GM21360 (cell line): ENCODE measurements at regions not wholly inside any gene's neighbourhood (a gene's known extent, or its start where the extent isn't known, plus 50 kb on each side); places are given as distances from the start of the nearest gene placed in this dataset.

Experiments used
- ATAC-seq: cut with Tn5 transposase; IDR thresholded peaks from one replicate; pipeline ENCODE4 v1.9.1; 2021; ENCODE audit warnings: mild to moderate bottlenecking, moderate library complexity; ENCODE audit not compliant: unreplicated experiment

DNA sequence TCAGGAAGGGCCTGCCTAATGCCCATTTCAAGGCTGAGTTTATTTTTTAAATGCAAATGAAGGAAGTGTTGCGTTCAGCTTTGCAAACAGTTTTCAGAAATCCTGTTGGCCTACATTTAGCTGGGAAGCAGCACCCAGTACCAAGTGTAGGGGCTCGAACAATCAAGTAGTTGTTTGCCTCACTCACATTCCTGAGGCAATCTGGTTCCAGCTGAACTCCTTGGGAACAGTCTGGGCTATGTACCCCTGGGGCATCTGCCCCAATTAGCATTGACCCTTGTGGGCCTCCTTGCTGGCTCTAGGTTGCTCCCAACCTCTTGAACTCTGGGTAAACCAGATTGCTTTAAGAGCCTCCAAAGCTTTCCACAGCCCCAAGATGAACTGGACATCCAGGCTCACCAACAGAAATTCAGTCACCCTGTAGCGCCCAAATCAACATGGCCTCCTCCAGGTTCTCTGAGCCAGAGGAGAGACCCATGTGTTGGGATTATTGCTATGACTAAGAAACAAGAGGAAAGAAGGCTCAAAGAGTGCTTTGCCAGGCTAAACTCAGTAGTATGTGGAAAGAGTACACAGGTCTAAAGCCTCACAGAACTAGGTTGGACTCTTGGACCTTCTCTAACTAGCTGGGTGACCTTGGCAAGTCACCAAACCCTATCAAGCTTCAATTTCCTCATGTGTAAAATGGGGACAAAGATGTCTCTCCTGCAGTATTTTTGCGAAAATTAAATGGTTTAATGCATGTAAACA is 532.7 kb downstream of the SOX2 start:
- ATAC-seq: no peak

DNA sequence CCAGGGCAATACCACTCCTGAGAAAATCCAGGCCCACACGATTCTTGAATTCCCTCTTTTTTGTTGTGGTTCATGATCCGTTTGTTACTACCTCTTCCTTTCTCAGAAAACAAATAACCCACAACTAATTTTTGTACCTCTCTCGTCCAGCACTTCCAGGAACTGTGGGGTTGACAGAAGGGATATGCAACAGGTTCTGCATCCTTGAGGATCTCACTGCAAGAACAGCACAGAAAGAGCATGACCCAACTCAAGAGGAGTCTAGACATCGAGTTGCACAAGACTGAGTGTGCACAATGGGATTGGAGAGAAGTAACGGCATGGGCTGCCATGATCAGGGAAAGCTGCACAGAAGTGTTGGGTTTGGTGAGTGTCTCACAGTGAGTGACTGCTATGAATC is 533.3 kb downstream of the SOX2 start:
- no peak for ATAC-seq

DNA sequence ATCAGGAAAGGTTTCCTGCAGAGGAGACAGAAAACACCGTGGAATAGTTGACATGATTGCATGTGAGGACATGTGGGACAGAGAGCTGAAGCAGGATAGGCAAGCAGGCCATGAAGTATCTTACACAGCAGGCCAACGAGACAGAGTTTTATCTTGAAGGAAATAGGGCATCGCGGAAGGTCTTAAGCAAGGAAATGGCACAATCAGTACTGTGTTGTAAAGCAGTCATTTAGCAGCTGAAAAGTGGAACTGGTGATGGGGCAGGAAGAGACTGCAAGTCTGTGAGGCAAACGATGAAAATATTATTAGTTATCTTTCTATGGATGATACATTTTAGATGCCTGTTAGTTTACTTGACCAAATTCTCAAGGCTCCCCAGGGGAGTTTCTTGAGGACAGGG is 535.1 kb downstream of the SOX2 start:
- ATAC-seq: no peak

DNA sequence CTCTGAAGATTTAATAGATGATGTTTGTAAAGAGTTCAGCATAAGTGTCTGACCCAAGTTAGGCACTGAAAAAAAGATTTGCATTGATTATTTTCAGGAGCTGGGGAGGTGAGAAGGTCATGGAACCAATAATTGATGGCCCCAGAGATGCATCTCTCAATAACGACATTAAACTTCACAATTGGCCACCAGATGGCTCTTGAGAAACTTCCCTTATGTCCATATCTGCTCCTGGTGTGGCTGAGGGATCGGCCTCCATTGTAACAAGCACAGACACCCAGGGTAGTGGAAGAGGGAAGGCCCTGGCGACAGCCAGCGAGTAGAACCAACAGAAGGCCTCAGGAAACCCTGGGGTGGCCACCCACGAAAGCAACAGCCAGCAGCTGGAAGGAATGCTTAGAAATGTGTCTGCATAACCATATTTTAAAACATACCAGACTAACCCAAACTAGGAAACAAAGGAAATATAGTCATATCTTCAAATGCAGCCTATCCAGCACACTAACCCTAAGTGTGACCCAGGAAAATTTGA is 536.7 kb downstream of the SOX2 start:
- ATAC-seq: no peak

DNA sequence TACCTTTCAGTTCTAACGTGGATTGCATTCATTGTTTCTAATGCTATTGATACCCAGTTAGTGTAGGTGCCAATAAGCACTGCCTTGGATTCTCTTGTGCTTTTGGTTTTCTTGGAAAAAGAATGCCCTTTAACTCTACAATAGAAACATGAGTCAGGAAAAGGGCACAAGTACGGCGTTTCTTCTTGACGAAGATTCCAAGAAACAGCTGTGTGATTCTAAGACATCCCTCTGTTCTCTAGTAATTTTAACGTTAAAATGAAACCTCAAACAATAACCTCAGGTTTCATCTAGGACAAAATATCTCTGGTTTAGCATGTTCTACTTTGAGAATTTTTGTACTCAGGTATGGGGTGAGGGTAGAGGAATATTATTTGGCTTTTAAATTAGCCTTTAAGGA is 540.5 kb upstream of the ATP11B start:
- ATAC-seq: no peak

DNA sequence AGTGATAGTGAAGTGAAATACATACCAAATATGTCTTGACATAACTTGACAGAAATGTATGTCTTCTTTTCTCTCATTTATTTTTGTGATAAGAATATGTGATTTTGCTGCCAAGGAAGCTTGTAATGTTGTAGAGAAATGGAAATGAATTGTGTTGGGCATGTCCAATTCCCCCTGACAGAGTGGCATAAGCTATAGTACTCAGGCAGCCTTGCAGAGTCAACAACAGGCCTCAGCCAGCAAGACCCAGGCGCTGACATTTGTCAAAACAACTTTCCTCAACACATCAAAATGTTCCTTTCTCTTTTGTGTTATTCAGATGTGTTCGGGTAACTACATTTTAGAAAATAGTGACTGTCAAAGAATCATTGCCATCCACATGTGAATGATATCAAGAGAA is 538.1 kb upstream of the ATP11B start:
- ATAC-seq: no peak

DNA sequence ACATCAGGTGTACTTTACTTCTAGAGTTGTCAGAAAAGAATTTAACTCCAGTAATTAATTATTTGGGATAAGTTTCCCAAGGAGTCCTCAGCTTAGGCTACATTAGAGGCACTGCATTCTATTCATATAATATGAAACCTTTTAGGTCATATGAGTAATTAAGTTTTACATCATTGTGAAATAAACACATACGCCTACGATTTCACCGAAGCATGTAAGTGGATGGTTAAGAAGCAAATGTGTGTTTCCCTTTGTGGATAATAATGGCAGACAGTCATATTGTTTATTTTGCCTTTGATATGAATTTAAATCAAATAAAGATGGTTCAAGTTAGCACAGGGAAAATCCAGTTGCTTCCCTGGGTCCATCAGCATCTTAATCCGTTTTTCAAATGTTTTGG is 535.9 kb upstream of the ATP11B start:
- no peak for ATAC-seq

DNA sequence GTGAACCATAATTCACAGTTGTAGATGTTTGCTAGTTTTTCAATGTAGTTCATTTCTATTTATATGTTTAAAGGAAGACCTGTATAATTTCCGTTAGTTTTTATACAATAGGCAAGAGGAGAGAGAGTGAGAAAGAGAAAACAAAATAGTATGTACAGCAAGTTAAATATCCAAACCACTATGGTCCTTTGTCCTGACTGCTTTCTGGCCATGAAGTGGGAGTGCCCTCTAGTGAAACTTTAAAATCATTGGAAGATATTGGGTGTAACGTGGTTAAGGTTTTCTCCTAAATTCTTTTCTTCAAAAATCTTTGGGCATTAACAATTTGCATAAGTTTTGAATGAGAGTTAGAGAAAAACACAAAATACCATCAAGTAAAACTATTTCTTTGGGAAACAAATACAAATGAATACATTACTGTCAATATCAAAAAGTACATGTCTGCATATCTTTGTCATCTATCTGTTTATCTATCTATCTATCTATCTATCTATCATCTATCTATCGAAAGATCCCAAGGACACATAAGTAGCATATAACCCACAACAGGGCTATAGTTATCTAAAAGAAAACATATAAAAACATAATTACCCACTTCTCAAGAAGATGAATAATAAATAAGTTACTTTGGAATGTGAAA is 534.6 kb upstream of the ATP11B start:
- ATAC-seq: no peak

DNA sequence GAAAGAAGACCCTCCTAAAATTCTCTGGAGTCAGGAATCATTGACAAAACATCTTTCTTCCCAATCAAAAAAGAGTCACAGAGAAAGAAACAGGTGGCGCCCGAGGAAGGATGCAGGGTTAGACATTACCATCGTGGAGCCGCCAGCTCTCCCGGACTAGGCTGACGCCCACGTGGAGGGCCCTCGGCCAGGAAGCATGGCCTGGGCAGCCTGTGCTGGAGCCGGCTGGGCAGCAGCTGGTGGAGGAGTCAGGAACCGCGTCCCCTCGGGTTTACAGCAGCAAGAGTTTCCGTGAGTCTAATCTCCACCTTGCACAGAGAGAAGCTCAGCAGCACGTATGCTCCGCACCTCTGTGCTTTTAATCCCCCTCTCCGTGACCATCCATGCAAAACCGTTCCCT is 533.7 kb upstream of the ATP11B start:
- no peak for ATAC-seq

DNA sequence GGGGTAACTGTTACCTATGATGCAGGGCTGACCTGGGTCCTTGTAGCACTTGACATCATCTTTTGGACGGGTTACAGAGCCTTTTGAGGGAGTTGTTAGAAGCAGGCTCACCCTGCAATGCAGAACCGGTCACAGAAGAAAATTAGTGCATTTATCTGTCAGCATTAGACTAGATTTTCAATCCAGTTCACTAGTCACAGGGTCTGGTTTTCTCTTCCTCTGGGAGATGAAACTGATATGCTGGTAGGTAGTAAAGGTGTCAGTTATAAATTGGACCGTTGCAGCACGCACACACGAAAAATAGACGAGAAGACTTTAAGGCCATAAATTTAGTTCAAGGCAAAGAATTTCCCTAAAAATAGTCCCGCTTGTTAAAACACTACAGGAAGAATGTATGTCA is 532.3 kb upstream of the ATP11B start:
- no peak for ATAC-seq

DNA sequence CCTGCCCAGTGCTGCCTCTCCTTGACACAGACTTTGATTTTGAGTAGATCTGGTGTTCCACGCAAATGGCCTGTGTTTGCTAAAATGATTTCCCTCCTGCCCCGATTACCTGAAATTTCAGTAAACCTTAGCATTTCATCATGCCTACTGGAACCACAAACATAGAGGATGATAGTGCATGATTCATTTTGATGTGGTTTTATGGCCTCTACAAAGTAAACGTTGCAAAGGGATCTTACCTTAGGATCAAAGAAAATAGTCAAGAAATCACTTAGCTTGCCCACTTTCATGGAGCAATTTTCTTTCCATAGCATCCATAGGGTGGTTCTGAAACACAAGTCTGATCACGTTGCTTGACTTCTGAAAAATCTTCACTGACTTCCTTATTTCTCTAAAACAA is 524.6 kb upstream of the ATP11B start:
- no peak for ATAC-seq

DNA sequence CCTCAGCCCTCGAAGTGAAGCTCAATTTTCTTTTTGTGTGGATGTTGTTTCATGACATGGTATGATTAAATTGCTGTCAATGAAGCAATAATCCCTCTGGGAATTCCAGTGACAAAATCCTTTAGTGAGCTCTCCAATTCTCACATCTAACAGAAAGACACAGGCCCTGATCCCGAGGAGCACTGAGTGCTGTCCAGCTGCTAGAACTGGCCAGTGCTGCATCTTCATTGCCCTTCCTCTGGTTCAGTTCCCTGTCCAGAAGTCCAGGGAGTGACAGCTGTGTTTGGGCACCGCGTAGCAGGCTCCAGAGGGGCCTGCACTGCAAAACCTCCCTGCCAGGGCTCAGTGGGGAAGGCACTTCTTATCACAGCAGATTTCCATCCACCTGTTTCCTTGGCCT is 516.8 kb upstream of the ATP11B start:
- ATAC-seq: no peak

DNA sequence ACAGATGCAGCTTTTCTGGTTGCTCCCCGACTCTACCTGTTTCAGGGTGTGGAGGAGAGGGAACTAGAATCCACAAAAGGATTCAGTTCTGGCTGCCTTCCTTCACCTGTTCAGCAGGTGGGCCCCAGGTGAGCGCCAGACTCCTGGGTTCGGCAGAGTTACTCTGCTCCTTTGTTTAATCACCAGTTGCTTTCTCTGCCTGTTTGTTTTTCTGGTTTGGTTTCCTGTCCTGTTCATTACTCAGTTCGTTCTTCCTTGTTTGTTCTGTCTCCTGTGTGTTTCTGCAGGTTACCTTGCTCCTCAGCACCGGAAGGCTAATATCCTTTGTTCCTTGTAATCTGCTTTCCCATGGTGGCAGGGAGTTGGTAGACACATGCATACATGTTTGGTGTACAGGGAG is 508.5 kb upstream of the ATP11B start:
- ATAC-seq: no peak

DNA sequence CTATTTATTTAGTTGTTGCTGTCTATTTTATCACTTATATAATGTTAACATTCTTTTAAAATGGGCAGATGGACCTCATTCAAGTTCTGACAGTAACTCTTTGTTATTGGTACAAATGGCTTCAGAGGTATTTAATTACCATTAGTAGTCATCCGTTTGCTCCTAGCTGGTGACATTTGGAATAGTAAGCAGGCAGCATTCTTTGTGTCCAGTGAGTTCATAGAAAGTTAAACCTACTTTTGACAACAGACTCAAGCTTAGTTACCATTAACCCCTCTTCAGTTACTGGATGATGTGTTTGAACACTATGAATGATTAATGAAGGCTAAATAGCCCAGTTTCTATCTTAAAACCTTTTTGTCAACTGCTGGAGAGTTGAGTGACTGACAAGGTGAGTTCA is 500.7 kb upstream of the ATP11B start:
- no peak for ATAC-seq

DNA sequence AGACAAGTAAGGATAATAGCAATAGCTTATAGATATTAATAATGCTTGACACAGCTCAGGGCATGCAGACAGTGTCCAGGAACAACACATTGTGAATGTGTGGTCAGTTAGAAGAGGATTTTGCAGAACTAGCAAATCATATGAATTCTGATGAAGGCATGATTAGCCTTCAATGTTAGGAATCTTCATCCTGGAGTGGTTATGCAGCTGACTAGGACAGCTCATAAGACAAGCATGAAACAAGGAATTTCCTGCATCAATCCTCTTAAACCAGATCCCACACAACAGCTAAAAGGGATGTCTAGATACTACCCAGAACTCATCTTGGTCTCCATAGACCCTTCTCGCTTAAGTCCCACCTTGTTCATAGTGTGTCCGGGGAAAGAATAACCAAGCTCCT is 499.0 kb upstream of the ATP11B start:
- ATAC-seq: no peak

DNA sequence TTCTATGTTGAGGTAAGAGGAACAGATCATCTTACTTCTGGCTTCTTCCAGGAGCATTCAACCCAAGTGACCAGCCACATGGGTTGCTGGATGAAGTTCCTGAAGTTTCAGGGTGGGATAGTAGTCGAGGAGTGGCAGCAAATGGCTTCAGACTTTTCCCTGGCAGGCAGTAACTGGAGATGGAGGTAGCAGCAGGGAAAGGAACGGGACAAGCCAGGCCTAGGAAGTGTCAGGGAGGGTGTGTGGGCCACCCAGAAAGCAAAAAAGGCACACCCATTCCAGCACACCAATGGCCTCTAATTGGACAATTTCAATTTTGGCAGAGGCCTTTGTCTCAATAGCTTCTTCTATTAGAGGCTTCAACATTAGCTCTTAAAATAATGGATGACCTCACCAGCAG is 498.6 kb upstream of the ATP11B start:
- ATAC-seq: no peak

DNA sequence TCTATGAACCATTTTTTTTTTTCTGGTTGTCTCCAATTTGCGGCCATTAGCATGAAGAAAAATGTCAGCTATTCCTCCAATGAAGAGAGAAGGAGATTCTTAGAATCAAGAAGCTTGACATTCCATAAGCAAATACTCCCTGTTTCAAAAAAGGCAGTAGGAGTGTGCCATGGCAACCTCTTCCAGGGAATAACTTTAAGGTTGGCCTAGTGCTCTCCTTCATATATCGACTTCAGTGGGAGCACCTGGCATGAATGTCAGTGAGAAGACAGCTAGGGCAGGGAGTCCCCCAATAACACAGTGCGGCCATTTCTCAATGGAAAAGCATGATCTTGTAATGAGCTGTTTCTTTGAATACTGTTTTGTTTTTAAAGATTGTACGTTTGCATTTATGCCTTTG is 493.0 kb upstream of the ATP11B start:
- ATAC-seq: no peak

DNA sequence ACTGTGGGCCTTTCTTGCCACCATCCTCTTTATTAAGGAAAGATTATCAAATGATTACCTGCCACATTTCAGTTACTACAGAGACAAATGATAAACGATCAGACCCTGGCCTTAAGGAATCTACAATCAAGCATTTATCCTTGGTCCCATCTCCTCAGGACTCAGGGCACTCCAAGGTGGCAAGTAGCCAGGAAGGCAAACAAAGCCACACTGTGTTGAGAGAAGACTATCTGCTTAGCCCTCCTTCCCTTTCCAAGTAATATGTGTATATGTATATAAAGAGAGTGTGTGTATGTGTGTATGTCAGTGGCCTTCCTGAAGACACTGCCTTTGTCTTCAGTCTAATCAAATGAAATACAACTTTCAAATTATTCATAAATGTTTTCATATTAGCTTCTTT is 490.1 kb upstream of the ATP11B start:
- ATAC-seq: no peak

DNA sequence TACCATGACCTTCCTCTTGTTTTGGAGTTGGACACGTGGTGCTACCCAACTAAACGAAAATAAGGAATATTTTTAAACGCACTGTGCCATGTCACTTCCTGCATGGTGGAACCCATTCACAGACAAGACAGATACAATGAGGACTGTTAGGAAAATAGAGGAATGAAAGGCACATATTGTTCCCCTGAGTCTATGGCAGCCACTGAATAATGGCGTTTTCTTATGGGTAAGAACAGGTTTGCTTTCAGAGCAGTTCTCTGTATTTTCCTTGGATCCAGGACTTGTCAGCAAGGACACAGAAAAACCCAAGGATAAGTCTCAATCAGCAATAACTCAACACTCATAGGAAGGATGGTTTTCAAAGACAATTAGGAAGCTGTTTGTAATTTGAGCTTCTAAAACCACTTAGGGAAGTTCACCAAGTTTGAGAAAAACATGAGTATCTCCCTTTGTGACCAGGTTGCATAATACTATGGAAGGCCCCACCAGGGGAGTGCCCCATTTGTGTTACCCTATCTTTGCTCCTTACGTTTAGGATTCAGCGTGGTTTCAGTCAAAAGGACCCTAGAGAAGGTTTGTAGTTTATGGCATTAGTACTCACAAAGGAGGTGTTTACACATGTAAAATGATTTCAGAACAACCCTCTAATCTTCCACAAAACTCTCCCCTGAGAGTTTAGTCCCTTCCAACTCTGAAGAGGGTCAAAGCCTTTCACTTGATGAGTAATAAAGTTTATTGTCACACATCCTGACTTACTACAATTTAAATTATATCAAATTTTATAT is 487.2 kb upstream of the ATP11B start:
- no peak for ATAC-seq

DNA sequence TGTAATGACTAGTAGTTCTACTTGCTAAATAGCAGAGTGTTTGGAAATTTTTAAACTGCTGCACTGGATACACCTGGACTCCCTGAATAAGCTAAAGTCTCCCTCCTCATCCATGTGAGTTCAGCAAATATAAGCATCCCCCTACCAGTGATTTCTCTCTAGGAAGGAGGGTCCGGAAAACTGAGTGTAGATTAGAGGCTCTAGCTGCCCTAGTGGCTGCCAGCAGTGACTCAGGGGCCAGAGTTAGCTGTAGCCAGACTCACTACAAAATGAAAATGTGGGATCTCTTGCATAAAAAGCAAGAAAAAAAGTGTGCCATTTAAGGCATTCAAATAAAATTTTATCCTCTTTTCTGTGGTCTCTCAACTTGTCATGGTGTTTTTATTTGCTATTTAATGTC is 485.0 kb upstream of the ATP11B start:
- ATAC-seq: no peak

DNA sequence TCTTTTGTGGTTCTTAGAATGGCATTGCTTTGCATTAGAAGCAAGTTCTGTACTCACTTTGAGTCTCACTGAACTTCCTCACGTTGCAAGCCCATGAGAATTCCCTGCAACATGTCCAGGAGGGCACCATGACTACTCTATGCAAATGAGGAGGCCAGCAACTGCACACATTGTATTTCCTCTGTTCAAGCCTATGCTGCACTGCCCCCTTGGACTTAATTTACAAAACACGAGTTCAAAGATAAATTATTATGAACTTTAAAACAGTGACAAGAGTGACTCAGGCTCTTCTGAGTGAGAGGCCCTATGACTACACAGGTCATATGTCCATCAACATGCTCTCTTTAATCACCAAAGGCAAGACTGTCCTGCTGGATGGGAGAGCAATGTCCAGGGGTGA is 484.2 kb upstream of the ATP11B start:
- ATAC-seq: no peak

DNA sequence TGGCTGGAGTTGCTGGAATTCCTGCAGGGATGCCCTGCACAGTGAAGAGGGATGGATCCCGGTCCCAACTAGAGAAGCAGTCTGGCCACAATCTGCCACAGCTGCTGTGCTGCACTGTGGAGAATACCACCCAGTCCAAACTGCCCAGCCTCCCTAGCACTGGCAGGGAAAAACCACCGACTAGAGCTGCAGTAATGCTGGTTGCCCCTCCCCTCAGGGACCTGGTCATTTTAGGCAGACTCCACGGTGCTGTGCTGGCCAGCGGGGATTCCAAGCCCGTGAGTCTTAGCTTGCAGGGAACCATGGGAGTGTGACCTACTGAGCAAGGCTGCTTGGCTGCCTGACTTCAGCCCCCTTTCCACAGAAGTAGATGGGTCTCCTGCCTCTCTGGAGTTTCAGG is 478.0 kb upstream of the ATP11B start:
- no peak for ATAC-seq
